Mucosa of descending colon (tissue), 3 donors: ENCODE measurements at regions not wholly inside any gene's neighbourhood (a gene's known extent, or its start where the extent isn't known, plus 50 kb on each side); places are given as distances from the start of the nearest gene placed in this dataset.
"Not testable (repeated sequence)": the region's sequence is repeated elsewhere in the genome, so short reads cannot be mapped to it uniquely, and the experiment has no call there.

Experiments
- ATAC-seq: fragments of 200-7000 bp; cut with Tn5 transposase; one replicate; pipeline ENCODE4 v1.9.1; 2020; ENCODE audit warnings: mild to moderate bottlenecking, moderate library complexity
- DNase-seq, 3 donors: peaks; one replicate each; pipeline ENCODE4 v3.0.0-alpha.2; 2020
- H3K36me3 ChIP-seq: fragments of 200-600 bp; one replicate; pipeline ENCODE4 v1.8.0; 2021; ENCODE audit warnings: low read depth, mild to moderate bottlenecking
- H3K4me1 ChIP-seq: fragments of 200-600 bp; one replicate; pipeline ENCODE4 v1.8.0; 2021; ENCODE audit warnings: low read depth, mild to moderate bottlenecking
- H3K4me3 ChIP-seq: fragments of 200-600 bp; one replicate; pipeline ENCODE4 v1.8.0; 2021; ENCODE audit warnings: mild to moderate bottlenecking
- H3K9me3 ChIP-seq: fragments of 200-600 bp; one replicate; pipeline ENCODE4 v1.8.0; 2021; ENCODE audit warnings: mild to moderate bottlenecking
- CTCF ChIP-seq: fragments of 200-600 bp; IDR thresholded peaks from one replicate; pipeline ENCODE4 v1.8.0; 2022; ENCODE audit warnings: antibody characterized with exemption, mild to moderate bottlenecking
- intact Hi-C, 2 donors: fragments of 100-400 bp; cut with DNase I in 1 of 2; cut with micrococcal nuclease in 1 of 2; formaldehyde crosslinking; loops; one replicate each; pipeline versions ENCODE4 v1.11.0 to v1.11.1; 2022; cut with DNase I, micrococcal nuclease
- donor health status: DM: no; HTN: no; CAD: no; lungs with moderate emphysema.
- donor health status: DM: no; HTN: no; CAD: no.
- donor health status: DM: no; HTN: yes; CAD: no.

- ATAC-seq, intact Hi-C loops, H3K4me1 ChIP-seq, H3K36me3 ChIP-seq, H3K4me3 ChIP-seq, DNase-seq: not testable (repeated sequence)
- peaks cover 15% of the 10 kb centered on the region for H3K9me3 ChIP-seq
These were observed 53.5 kb upstream of the FAR1 start for GRCh38 chr11:13614918-13615317.

- no peaks in the 10 kb centered on the region for H3K36me3 ChIP-seq
- no peak overlapping the region for H3K4me3 ChIP-seq
- no peak for TF ChIP-seq CTCF
- DNase-seq, result no peak
- intact Hi-C loops, result no loop called here
- H3K4me1 ChIP-seq, result no peaks in the 10 kb centered on the region
- no peak for ATAC-seq
- H3K9me3 ChIP-seq, result no peaks in the 10 kb centered on the region
These were observed 59.8 kb upstream of the FAR1 start for GRCh38 chr11:13608656-13609055.

GRCh38 chr11:13606701-13607100 is 61.8 kb upstream of the FAR1 start:
- DNase-seq (no peak), ATAC-seq (no peak)
- Histone ChIP-seq H3K4me3 (no peak overlapping the region), H3K9me3 (no peaks in the 10 kb centered on the region), H3K36me3 (no peaks in the 10 kb centered on the region), H3K4me1 (no peaks in the 10 kb centered on the region)
- intact Hi-C loops, result no loop called here
- TF ChIP-seq CTCF, result no peak

GRCh38 chr11:13603661-13604060 is 64.8 kb upstream of the FAR1 start:
- no peak for DNase-seq
- no peaks in the 10 kb centered on the region for H3K9me3 ChIP-seq
- H3K4me3 ChIP-seq, result no peak overlapping the region
- no peaks in the 10 kb centered on the region for H3K36me3 ChIP-seq
- no peak for ATAC-seq
- intact Hi-C loops, result no loop called here
- no peaks in the 10 kb centered on the region for H3K4me1 ChIP-seq
- no peak for TF ChIP-seq CTCF

DNA sequence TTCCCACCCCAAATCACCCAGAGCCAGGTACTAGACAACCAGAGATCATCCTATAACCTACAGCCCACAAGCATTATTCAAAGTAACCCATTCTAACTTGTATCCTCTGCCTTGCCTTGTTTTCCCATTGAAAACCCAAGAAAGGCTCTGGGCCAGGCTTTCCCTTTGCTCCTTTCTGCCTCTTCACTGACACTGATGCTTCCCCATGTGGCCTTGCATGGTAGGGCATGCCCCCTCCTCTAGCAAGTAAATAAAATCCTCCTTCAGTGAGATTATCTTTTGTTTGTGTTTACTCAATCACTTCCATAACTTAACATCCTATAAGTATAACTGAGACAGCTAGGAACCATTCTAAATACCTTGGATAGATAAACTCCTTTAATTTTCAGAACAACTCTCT is 65.6 kb upstream of the FAR1 start:
- Histone ChIP-seq H3K4me3 (no peak overlapping the region), H3K36me3 (no peaks in the 10 kb centered on the region), H3K9me3 (no peaks in the 10 kb centered on the region), H3K4me1 (no peaks in the 10 kb centered on the region)
- ATAC-seq (no peak), DNase-seq (no peak)
- no peak for TF ChIP-seq CTCF
- intact Hi-C loops, result no loop called here

GRCh38 chr11:13596611-13597326 is 71.7 kb upstream of the FAR1 start:
- no peak for TF ChIP-seq CTCF
- ATAC-seq, result no peak
- Histone ChIP-seq H3K9me3 (no peaks in the 10 kb centered on the region), H3K4me3 (no peak overlapping the region), H3K36me3 (no peaks in the 10 kb centered on the region), H3K4me1 (no peaks in the 10 kb centered on the region)
- DNase-seq, result no peak
- intact Hi-C loops, result no loop called here
